Thyroid gland (tissue), 4 donors: ENCODE measurements at regions not wholly inside any gene's neighbourhood (a gene's known extent, or its start where the extent isn't known, plus 50 kb on each side); places are given as distances from the start of the nearest gene placed in this dataset.
A peak's percentile ranks its signal among the peaks of the same experiment; 100 is the strongest.

Experiments
- CTCF ChIP-seq, 6 experiments: fragments of 200-600 bp in 3 of 6; fragments of 450-650 bp in 3 of 6; sonication (generic) in 3 of 6; IDR thresholded peaks; one replicate each; pipeline ENCODE4 v1.5.1; 2016 to 2019; ENCODE audit warnings: antibody characterized with exemption in 6 of 6, mild to moderate bottlenecking in 2 of 6, inconsistent platforms in 1 of 6, moderate library complexity in 1 of 6
- POLR2A ChIP-seq, 2 donors: fragments of 450-650 bp; IDR thresholded peaks; one replicate each; pipeline ENCODE4 v1.6.1; 2017; ENCODE audit warnings: antibody characterized with exemption in 2 of 2, mild to moderate bottlenecking in 2 of 2, moderate library complexity in 1 of 2

- TF ChIP-seq CTCF (IDR thresholded peaks at IDR 0.05) (peak in 1 of 6 experiments; percentile 2), POLR2A (IDR thresholded peaks at IDR 0.05) (peak in 1 of 2 donors; percentile 65)
Observed at GRCh38 chr20:50321797-50322480, 131.3 kb downstream of the CEBPB start.
